ENCODE measurements at regions not wholly inside any gene's neighbourhood (a gene's known extent, or its start where the extent isn't known, plus 50 kb on each side); places are given as distances from the start of the nearest gene placed in this dataset.

GRCh38 chr4:180799798-180800197, 1443.4 kb upstream of the TENM3 start:
- 55 to 77% (median 61%) methylated on average over 5 of the region's 5 CpGs for WGBS, 5 donors

GRCh38 chr4:180805101-180805500, 1438.1 kb upstream of the TENM3 start:
- Histone ChIP-seq H3K36me3 (no peaks in the 10 kb centered on the region), H3K27ac (no peak overlapping the region), H3K27me3 (replicated peaks in 1 of 7) (no peaks in the 10 kb centered on the region), H3K4me3 (no peak overlapping the region), H3K4me1 (no peaks in the 10 kb centered on the region), H3K9me3 (no peaks in the 10 kb centered on the region)
- TF ChIP-seq CTCF (IDR thresholded peaks at IDR 0.05 in 8 of 11, conservative IDR thresholded peaks at IDR 0.05 in 3 of 11) = no peak
- no peak for TF ChIP-seq POLR2A (IDR thresholded peaks at IDR 0.05)
- TF ChIP-seq POLR2AphosphoS5 (IDR thresholded peaks at IDR 0.05) = no peak
- intact Hi-C loops (cut with DNase I; ENCODE audit: low total_unique reads) = no loop called here
- no peak for DNase-seq
- 82 to 89% (median 86%) methylated on average over 4 of the region's 4 CpGs for WGBS, 5 donors

More at GRCh38 chr4:180799798-180800197, 1443.4 kb upstream of the TENM3 start:
- H3K27me3 ChIP-seq (replicated peaks in 1 of 7) = no peaks in the 10 kb centered on the region
- no peaks in the 10 kb centered on the region for H3K4me1 ChIP-seq
- no peaks in the 10 kb centered on the region for H3K9me3 ChIP-seq
- no peak overlapping the region for H3K27ac ChIP-seq
- no peak overlapping the region for H3K4me3 ChIP-seq
- intact Hi-C loops (cut with DNase I; ENCODE audit: low total_unique reads) = no loop called here
- TF ChIP-seq POLR2A (IDR thresholded peaks at IDR 0.05) = no peak
- no peak for TF ChIP-seq POLR2AphosphoS5 (IDR thresholded peaks at IDR 0.05)
- TF ChIP-seq CTCF (IDR thresholded peaks at IDR 0.05 in 8 of 11, conservative IDR thresholded peaks at IDR 0.05 in 3 of 11) = no peak
- DNase-seq = no peak
- H3K36me3 ChIP-seq = no peaks in the 10 kb centered on the region

GRCh38 chr4:180808862-180809261, 1434.3 kb upstream of the TENM3 start:
- H3K9me3 ChIP-seq = no peaks in the 10 kb centered on the region
- H3K4me3 ChIP-seq = no peak overlapping the region
- no peak for DNase-seq
- H3K4me1 ChIP-seq = no peaks in the 10 kb centered on the region
- WGBS, 5 donors = 74 to 98% (median 85%) methylated on average over 2 of the region's 2 CpGs
- H3K36me3 ChIP-seq = no peaks in the 10 kb centered on the region
- TF ChIP-seq POLR2AphosphoS5 (IDR thresholded peaks at IDR 0.05) (no peak), CTCF (IDR thresholded peaks at IDR 0.05 in 8 of 11, conservative IDR thresholded peaks at IDR 0.05 in 3 of 11) (no peak), POLR2A (IDR thresholded peaks at IDR 0.05) (no peak)
- H3K27me3 ChIP-seq (replicated peaks in 1 of 7) = no peaks in the 10 kb centered on the region
- H3K27ac ChIP-seq = no peak overlapping the region
- intact Hi-C loops (cut with DNase I; ENCODE audit: low total_unique reads) = no loop called here

- no peak for DNase-seq
- no peaks in the 10 kb centered on the region for H3K4me1 ChIP-seq
- no peaks in the 10 kb centered on the region for H3K9me3 ChIP-seq
- no peak overlapping the region for H3K4me3 ChIP-seq
- no peak overlapping the region for H3K27ac ChIP-seq
- no peaks in the 10 kb centered on the region for H3K36me3 ChIP-seq
- intact Hi-C loops (cut with DNase I; ENCODE audit: low total_unique reads) = no loop called here
- H3K27me3 ChIP-seq (replicated peaks in 1 of 7) = no peaks in the 10 kb centered on the region
- TF ChIP-seq CTCF (IDR thresholded peaks at IDR 0.05 in 8 of 11, conservative IDR thresholded peaks at IDR 0.05 in 3 of 11) (no peak), POLR2AphosphoS5 (IDR thresholded peaks at IDR 0.05) (no peak), POLR2A (IDR thresholded peaks at IDR 0.05) (no peak)
- WGBS, 5 donors = 75 to 84% (median 83%) methylated on average over 4 of the region's 4 CpGs
These were observed 1433.8 kb upstream of the TENM3 start for GRCh38 chr4:180809439-180809838.
